ENCODE measurements at regions not wholly inside any gene's neighbourhood (a gene's known extent, or its start where the extent isn't known, plus 50 kb on each side); places are given as distances from the start of the nearest gene placed in this dataset.

DNA sequence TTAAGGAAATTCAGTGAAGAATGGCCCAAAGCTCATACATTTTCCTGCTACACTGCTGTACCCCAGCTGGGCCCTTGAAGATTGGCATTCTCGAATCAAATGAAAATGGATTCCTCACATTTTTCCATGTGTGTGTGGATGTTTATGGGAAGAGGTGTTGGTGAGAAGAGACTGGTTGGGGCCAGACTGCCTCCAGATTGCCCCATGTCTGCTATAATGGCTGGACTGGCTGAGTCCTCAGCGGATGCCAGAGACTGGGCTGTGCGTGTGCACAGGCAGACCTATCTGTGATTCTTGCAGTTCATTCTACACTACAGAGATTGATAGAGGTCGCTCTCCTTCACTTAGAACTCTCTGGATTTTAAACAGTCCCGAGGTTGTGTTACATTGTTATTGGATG, 183.6 kb upstream of the GDF10 start:
- no peak for DNase-seq
- Histone ChIP-seq H3K36me3 (replicated peaks in 1 of 2; ENCODE audit: control insufficient read depth in 1 of 2, insufficient read depth in 2 of 2, low read length in 2 of 2) (no peaks in the 10 kb centered on the region), H3K27ac (ENCODE audit: low read depth in 1 of 2, low read length in 2 of 2) (no peak overlapping the region), H3K27me3 (ENCODE audit: control insufficient read depth in 2 of 2, insufficient read depth in 2 of 2, low read length in 2 of 2) (no peaks in the 10 kb centered on the region), H4K20me1 (ENCODE audit: insufficient read depth, low read length) (no peaks in the 10 kb centered on the region), H3K79me2 (ENCODE audit: insufficient read depth, low read length) (no peaks in the 10 kb centered on the region), H3K9me3 (replicated peaks in 1 of 2; ENCODE audit: control insufficient read depth in 1 of 2, insufficient read depth in 1 of 2, low read length in 2 of 2) (no peaks in the 10 kb centered on the region), H2AFZ (ENCODE audit: insufficient read depth, low read depth, low read length, poor library complexity, severe bottlenecking) (no peak overlapping the region), H3K4me1 (ENCODE audit: control insufficient read depth in 1 of 2, insufficient read depth in 2 of 2, low read length in 2 of 2) (no peaks in the 10 kb centered on the region), H3K4me3 (replicated peaks in 1 of 3; ENCODE audit: low read depth in 2 of 3, low read length in 3 of 3) (no peak overlapping the region), H3K9ac (ENCODE audit: insufficient read depth, low read length, poor library complexity, severe bottlenecking) (no peak overlapping the region), H3K4me2 (replicated peaks; ENCODE audit: extremely low read depth, low read length, poor library complexity, severe bottlenecking) (no peak overlapping the region)
- Mint-ChIP-seq H3K27ac (no peak overlapping the region), H3K4me3 (no peak overlapping the region), H3K36me3 (no peaks in the 10 kb centered on the region), H3K27me3 (ENCODE audit: low read depth in 3 of 3) (peaks cover 0 to 7% (median 3%) of the 10 kb centered on the region in 3 donors), H3K9me3 (peaks cover 0 to 1% (median 0%) of the 10 kb centered on the region in 7 donors), H3K4me1 (no peaks in the 10 kb centered on the region)
- TF ChIP-seq, protein P1, sequence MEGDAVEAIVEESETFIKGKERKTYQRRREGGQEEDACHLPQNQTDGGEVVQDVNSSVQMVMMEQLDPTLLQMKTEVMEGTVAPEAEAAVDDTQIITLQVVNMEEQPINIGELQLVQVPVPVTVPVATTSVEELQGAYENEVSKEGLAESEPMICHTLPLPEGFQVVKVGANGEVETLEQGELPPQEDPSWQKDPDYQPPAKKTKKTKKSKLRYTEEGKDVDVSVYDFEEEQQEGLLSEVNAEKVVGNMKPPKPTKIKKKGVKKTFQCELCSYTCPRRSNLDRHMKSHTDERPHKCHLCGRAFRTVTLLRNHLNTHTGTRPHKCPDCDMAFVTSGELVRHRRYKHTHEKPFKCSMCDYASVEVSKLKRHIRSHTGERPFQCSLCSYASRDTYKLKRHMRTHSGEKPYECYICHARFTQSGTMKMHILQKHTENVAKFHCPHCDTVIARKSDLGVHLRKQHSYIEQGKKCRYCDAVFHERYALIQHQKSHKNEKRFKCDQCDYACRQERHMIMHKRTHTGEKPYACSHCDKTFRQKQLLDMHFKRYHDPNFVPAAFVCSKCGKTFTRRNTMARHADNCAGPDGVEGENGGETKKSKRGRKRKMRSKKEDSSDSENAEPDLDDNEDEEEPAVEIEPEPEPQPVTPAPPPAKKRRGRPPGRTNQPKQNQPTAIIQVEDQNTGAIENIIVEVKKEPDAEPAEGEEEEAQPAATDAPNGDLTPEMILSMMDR (IDR thresholded peaks at IDR 0.05): no peak
- intact Hi-C loops (cut with micrococcal nuclease): no loop called here
- no CpG with 5 or more reads among the region's 5 CpGs for WGBS (ENCODE audit: insufficient coverage)

DNA sequence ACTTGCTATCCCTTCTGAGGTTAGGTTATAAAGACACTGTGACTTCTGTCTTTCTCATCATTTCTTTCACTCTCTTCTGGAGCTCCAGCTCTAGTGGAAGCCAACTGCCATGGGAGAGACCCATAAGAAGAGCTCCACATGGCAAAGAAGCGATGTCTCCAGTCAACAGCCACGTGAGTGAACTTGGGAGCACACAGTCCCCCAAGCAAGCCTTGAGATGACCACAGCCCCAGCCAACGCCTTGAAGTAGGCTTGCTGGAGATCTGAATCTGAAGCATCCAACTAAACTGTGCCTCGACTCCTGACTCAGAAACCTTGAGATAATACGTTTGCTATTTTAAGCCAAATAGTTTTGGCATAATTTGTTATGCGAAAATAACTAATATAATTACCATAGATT, 181.7 kb upstream of the GDF10 start:
- 94% methylated on average over 3 of the region's 6 CpGs for WGBS (ENCODE audit: insufficient coverage)
- no peaks in the 10 kb centered on the region for H3K36me3 Mint-ChIP-seq

More for the DNA sequence above, 181.7 kb upstream of the GDF10 start:
- Mint-ChIP-seq H3K27me3 (ENCODE audit: low read depth in 3 of 3) (peaks cover 0 to 5% (median 2%) of the 10 kb centered on the region in 3 donors), H3K9me3 (peaks cover 0 to 1% (median 0%) of the 10 kb centered on the region in 7 donors), H3K4me1 (no peaks in the 10 kb centered on the region), H3K27ac (no peak overlapping the region), H3K4me3 (no peak overlapping the region)
- Histone ChIP-seq H3K4me3 (replicated peaks in 1 of 3; ENCODE audit: low read depth in 2 of 3, low read length in 3 of 3) (no peak overlapping the region), H2AFZ (ENCODE audit: insufficient read depth, low read depth, low read length, poor library complexity, severe bottlenecking) (no peak overlapping the region), H3K36me3 (replicated peaks in 1 of 2; ENCODE audit: control insufficient read depth in 1 of 2, insufficient read depth in 2 of 2, low read length in 2 of 2) (no peaks in the 10 kb centered on the region), H4K20me1 (ENCODE audit: insufficient read depth, low read length) (no peaks in the 10 kb centered on the region), H3K79me2 (ENCODE audit: insufficient read depth, low read length) (no peaks in the 10 kb centered on the region), H3K27me3 (ENCODE audit: control insufficient read depth in 2 of 2, insufficient read depth in 2 of 2, low read length in 2 of 2) (no peaks in the 10 kb centered on the region), H3K4me2 (replicated peaks; ENCODE audit: extremely low read depth, low read length, poor library complexity, severe bottlenecking) (no peak overlapping the region), H3K4me1 (ENCODE audit: control insufficient read depth in 1 of 2, insufficient read depth in 2 of 2, low read length in 2 of 2) (no peaks in the 10 kb centered on the region), H3K9ac (ENCODE audit: insufficient read depth, low read length, poor library complexity, severe bottlenecking) (no peak overlapping the region), H3K27ac (ENCODE audit: low read depth in 1 of 2, low read length in 2 of 2) (no peak overlapping the region), H3K9me3 (replicated peaks in 1 of 2; ENCODE audit: control insufficient read depth in 1 of 2, insufficient read depth in 1 of 2, low read length in 2 of 2) (no peaks in the 10 kb centered on the region)
- intact Hi-C loops (cut with micrococcal nuclease): no loop called here
- DNase-seq: no peak
- TF ChIP-seq, protein P1 (IDR thresholded peaks at IDR 0.05): no peak
